Small intestine (tissue), 7 donors: ENCODE measurements at regions not wholly inside any gene's neighbourhood (a gene's known extent, or its start where the extent isn't known, plus 50 kb on each side); places are given as distances from the start of the nearest gene placed in this dataset.

Experiments used
- DNase-seq, 2 donors: peaks; one replicate each; pipeline versions ENCODE4 v3.0.0 to v3.0.0-alpha.2; 2013
- FAIRE-seq: peaks from 2 replicates; lab custom pipeline; 2012; peaks lifted over from hg19 to GRCh38; lab: Jason Lieb, UNC
- H3K27ac ChIP-seq, 3 donors: one replicate each; pipeline ENCODE4 v1.5.1; 2013; ENCODE audit warnings: low read length in 2 of 3, mild to moderate bottlenecking in 2 of 3, control low read depth in 1 of 3, inconsistent platforms in 1 of 3, low read depth in 1 of 3, moderate library complexity in 1 of 3
- H3K27me3 ChIP-seq, 3 donors: one replicate each; pipeline ENCODE4 v1.6.1; 2013; ENCODE audit warnings: low read length in 3 of 3, inconsistent platforms in 1 of 3; ENCODE audit not compliant: control insufficient read depth in 3 of 3, insufficient read depth in 3 of 3
- H3K36me3 ChIP-seq, 3 donors: one replicate each; pipeline ENCODE4 v1.6.1; 2013; ENCODE audit warnings: low read length in 3 of 3, inconsistent platforms in 1 of 3, low read depth in 1 of 3, mild to moderate bottlenecking in 1 of 3, moderate library complexity in 1 of 3; ENCODE audit not compliant: control insufficient read depth in 3 of 3, insufficient read depth in 2 of 3
- H3K4me1 ChIP-seq, 3 donors: one replicate each; pipeline ENCODE4 v1.6.1; 2013; ENCODE audit warnings: low read length in 2 of 3, inconsistent platforms in 1 of 3, low read depth in 1 of 3, mild to moderate bottlenecking in 1 of 3, moderate library complexity in 1 of 3; ENCODE audit not compliant: control insufficient read depth in 3 of 3, insufficient read depth in 2 of 3
- H3K4me3 ChIP-seq, 3 donors: one replicate each; pipeline ENCODE4 v1.5.1; 2013; ENCODE audit warnings: low read length in 3 of 3, control low read depth in 1 of 3, inconsistent platforms in 1 of 3, low read depth in 1 of 3, mild to moderate bottlenecking in 1 of 3, moderate library complexity in 1 of 3
- H3K9me3 ChIP-seq, 2 donors: one replicate each; pipeline ENCODE4 v1.6.1; 2013; ENCODE audit warnings: low read depth in 1 of 2, low read length in 1 of 2; ENCODE audit not compliant: control insufficient read depth in 2 of 2, insufficient read depth in 1 of 2
- WGBS, 3 donors: extraction: QIAGEN DNeasy Blood & Tissue Kit; methylation state at CpG; one replicate each; pipeline ENCODE4 v1.1.7; 2013; 5-methylcytosine and 5-hydroxymethylcytosine counted together
- donor health status: healthy with polysubstance abuse.
- donor health status: control.
- donor health status: control.
- donor health status: Bipolar disorder and iron deficiency.
- donor health status: healthy.

DNA sequence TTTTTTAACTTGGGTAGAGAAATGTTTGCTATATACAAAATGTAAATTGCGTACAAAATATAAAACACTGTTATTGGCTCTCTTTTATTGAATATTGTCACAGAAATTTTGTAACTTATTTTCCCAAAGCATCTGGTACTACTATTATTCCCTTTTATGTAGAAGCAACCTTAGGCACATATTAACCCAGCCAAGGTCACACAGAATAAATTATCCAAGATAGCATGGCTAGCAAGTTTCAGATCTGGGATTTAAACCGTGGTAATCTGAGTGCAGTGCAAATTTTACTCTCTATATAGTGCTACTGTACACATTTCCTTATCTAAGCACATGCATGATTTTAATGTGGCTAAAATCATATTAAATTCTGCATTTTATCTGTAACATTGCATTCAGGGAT, 1190.5 kb upstream of the LRRTM3 start:
- no peak for FAIRE-seq
- no peak for DNase-seq
- no peaks in the 10 kb centered on the region for H3K4me1 ChIP-seq
- no peak overlapping the region for H3K27ac ChIP-seq
- peaks cover 0 to 3% of the 10 kb centered on the region in 2 donors for H3K9me3 ChIP-seq
- peaks cover 0 to 4% (median 0%) of the 10 kb centered on the region in 3 donors for H3K36me3 ChIP-seq
- no peaks in the 10 kb centered on the region for H3K27me3 ChIP-seq
- H3K4me3 ChIP-seq: no peak overlapping the region
- WGBS, 3 donors: 48 to 83% (median 60%) methylated on average over 2 of the region's 2 CpGs

DNA sequence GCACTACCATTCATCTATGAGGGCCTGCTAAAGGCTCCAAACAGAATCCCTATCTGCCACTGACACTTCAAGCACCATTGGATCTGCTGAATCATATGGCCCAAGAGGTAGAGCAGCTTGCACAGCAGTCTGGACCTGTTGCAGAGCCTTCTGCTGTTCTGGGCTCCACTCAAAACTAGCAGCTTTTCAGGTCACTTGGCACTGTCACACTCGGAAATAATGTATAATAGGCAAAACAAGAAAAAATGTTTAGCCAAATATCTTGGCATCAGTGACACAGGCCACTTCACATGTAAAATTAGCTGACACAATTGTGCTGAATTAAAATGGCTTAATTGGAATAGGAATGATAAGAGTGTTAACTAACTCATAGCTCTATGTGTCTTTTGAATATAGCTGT, 1182.9 kb upstream of the LRRTM3 start:
- no peaks in the 10 kb centered on the region for H3K36me3 ChIP-seq
- no peaks in the 10 kb centered on the region for H3K27me3 ChIP-seq
- no peaks in the 10 kb centered on the region for H3K4me1 ChIP-seq
- 54 to 81% (median 77%) methylated on average over 1 of the region's 1 CpG for WGBS, 3 donors
- H3K9me3 ChIP-seq: no peaks in the 10 kb centered on the region
- H3K27ac ChIP-seq: no peak overlapping the region
- DNase-seq: no peak
- H3K4me3 ChIP-seq: no peak overlapping the region
- FAIRE-seq: no peak

DNA sequence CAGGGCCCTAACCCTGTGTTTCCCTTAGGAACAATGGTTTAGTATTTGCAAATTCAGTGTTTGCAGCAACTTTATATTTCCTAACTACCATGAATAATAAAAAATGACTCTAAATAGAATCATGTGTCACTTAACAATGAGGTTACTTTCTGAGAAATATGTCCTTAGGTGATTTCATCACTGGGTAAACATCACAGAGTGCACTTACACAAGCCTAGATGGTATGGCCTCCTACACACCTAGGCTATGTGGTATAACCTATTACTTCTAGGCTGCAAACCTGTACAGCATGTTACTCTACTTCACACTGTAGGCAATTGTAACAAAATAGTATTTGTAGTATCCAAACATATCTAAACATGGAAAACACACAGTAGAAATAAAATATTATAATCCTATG, 1174.6 kb upstream of the LRRTM3 start:
- H3K4me3 ChIP-seq: no peak overlapping the region
- no peaks in the 10 kb centered on the region for H3K4me1 ChIP-seq
- H3K36me3 ChIP-seq: no peaks in the 10 kb centered on the region
- H3K27ac ChIP-seq: no peak overlapping the region
- FAIRE-seq (no peak), DNase-seq (peak in 1 of 2 donors; percentile 57)
- no peaks in the 10 kb centered on the region for H3K9me3 ChIP-seq
- no peaks in the 10 kb centered on the region for H3K27me3 ChIP-seq

DNA sequence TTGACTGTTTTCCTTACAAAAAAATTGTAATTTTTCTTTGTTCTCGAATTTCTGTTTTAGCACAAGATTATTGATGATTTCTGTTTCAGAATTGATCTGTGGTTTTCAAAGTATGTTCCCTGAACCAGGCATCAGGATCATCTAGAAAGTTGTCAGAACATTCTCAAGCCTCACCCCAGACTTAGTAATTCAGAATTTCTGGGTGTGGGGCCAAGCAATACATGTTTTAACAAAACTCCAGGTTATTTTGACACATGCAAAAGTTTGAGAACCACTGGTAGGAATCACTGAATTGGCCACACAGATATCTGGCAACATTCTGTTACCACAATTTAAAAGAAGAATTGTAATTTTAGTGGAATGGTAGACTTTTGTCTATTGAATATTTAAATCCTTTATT, 1173.9 kb upstream of the LRRTM3 start:
- no peak for FAIRE-seq
- 78 to 87% (median 84%) methylated on average over 1 of the region's 1 CpG for WGBS, 3 donors
- no peak overlapping the region for H3K27ac ChIP-seq

GRCh38 chr10:65753532-65753931, 1172.3 kb upstream of the LRRTM3 start:
- no peak for FAIRE-seq
- Histone ChIP-seq H3K4me1 (no peaks in the 10 kb centered on the region), H3K4me3 (no peak overlapping the region), H3K27ac (no peak overlapping the region), H3K27me3 (no peaks in the 10 kb centered on the region), H3K9me3 (no peaks in the 10 kb centered on the region), H3K36me3 (no peaks in the 10 kb centered on the region)
- DNase-seq: no peak
- WGBS, 3 donors: 54 to 71% (median 58%) methylated on average over 1 of the region's 1 CpG

More for the DNA sequence above, 1173.9 kb upstream of the LRRTM3 start:
- Histone ChIP-seq H3K36me3 (no peaks in the 10 kb centered on the region), H3K4me3 (no peak overlapping the region), H3K9me3 (no peaks in the 10 kb centered on the region), H3K27me3 (no peaks in the 10 kb centered on the region), H3K4me1 (no peaks in the 10 kb centered on the region)
- DNase-seq: no peak

DNA sequence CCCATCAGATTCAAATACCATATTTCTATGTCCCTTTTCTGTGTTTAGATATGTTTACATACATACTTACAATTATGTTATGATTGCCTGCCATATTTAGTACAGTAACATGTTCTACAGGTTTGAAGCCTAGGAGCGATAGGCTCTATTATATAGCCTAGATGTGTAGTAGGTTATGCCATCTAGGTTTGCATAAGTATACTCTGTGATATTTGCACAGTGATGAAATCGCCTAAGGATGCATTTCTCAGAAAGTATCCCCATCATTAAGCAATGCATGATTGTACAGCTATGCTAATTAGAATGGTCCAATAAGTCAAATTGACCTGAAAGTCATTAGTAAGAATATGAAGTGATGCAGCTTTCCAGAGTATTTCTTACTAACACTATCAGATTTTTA, 1171.7 kb upstream of the LRRTM3 start:
- Histone ChIP-seq H3K4me1 (no peaks in the 10 kb centered on the region), H3K27ac (no peak overlapping the region), H3K36me3 (no peaks in the 10 kb centered on the region), H3K27me3 (no peaks in the 10 kb centered on the region), H3K4me3 (no peak overlapping the region), H3K9me3 (no peaks in the 10 kb centered on the region)
- DNase-seq (no peak), FAIRE-seq (no peak)
- 49 to 90% (median 70%) methylated on average over 2 of the region's 2 CpGs for WGBS, 3 donors

GRCh38 chr10:65762311-65762710, 1163.5 kb upstream of the LRRTM3 start:
- Histone ChIP-seq H3K27me3 (no peaks in the 10 kb centered on the region), H3K4me1 (no peaks in the 10 kb centered on the region), H3K27ac (no peak overlapping the region), H3K36me3 (no peaks in the 10 kb centered on the region), H3K9me3 (no peaks in the 10 kb centered on the region), H3K4me3 (no peak overlapping the region)
- WGBS, 3 donors: 91 to 96% (median 93%) methylated on average over 3 of the region's 3 CpGs
- FAIRE-seq: no peak
- no peak for DNase-seq

GRCh38 chr10:65765006-65765541, 1160.8 kb upstream of the LRRTM3 start:
- H3K27me3 ChIP-seq: no peaks in the 10 kb centered on the region
- H3K27ac ChIP-seq: no peak overlapping the region
- DNase-seq: no peak
- FAIRE-seq: no peak
- no peaks in the 10 kb centered on the region for H3K36me3 ChIP-seq
- no peak overlapping the region for H3K4me3 ChIP-seq
- no peaks in the 10 kb centered on the region for H3K4me1 ChIP-seq
- 36 to 69% (median 39%) methylated on average over 1 of the region's 1 CpG for WGBS, 3 donors
- no peaks in the 10 kb centered on the region for H3K9me3 ChIP-seq

DNA sequence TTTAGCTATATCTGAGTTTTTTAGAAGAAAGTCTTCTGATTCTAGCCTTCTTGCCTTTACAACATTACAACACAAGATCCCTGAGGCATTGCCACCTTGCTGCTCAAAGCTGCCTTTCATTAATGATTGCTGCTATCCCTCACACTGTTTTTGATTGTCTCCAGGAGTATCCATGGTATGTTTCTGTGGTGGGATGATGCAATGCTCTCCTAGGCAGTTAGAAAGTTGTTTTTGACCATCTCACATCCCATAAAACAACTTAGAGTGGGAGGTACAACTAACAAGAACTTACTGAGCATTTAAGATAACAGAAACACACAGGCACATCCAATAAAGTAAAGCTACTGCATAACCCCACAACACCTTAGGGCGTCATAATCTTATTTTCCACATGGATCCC, 1156.0 kb upstream of the LRRTM3 start:
- H3K36me3 ChIP-seq: no peaks in the 10 kb centered on the region
- no peaks in the 10 kb centered on the region for H3K27me3 ChIP-seq
- no peak overlapping the region for H3K27ac ChIP-seq
- FAIRE-seq (no peak), DNase-seq (no peak)
- WGBS, 3 donors: 35 to 81% (median 76%) methylated on average over 1 of the region's 1 CpG
- H3K4me3 ChIP-seq: no peak overlapping the region
- H3K4me1 ChIP-seq: no peaks in the 10 kb centered on the region
- H3K9me3 ChIP-seq: no peaks in the 10 kb centered on the region
